ENCODE measurements at regions not wholly inside any gene's neighbourhood (a gene's known extent, or its start where the extent isn't known, plus 50 kb on each side); places are given as distances from the start of the nearest gene placed in this dataset.

DNA sequence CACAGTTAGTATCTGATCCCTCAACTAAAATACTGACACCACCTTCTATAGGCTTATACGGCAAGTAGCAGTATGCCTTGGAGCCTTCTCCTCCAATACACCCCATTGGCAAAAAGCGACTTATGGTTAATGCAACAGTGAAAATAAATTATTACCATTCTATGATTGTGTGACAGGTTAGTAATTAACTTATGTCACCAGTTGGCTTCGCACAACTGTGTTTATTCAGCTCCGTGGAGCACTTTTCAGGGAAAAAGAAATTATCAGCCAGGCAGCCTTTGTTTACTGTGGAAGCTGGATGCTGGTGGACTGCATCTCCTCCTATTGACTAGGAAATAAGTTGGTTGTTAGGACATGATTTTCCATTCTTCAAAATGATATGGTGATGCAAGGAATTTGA, 833.8 kb upstream of the RBFOX1 start:
- Histone ChIP-seq H3K27ac (ENCODE audit: insufficient read depth, low read length) (no peak overlapping the region), H3K9ac (ENCODE audit: insufficient read depth, low read length) (no peak overlapping the region), H3K79me2 (ENCODE audit: control insufficient read depth, insufficient read depth, low read length) (no peaks in the 10 kb centered on the region), H4K20me1 (ENCODE audit: control insufficient read depth, extremely low read depth, insufficient read depth, low read length) (no peaks in the 10 kb centered on the region), H3K4me2 (ENCODE audit: extremely low read depth, insufficient read depth, low read length) (no peak overlapping the region), H3K27me3 (ENCODE audit: control insufficient read depth, insufficient read depth, low read length) (no peaks in the 10 kb centered on the region), H2AFZ (ENCODE audit: low read length) (no peak overlapping the region), H3K36me3 (ENCODE audit: control insufficient read depth, insufficient read depth, low read length) (no peaks in the 10 kb centered on the region), H3K9me3 (ENCODE audit: control insufficient read depth, insufficient read depth, low read depth, low read length) (no peaks in the 10 kb centered on the region), H3K4me3 (replicated peaks in 1 of 4; ENCODE audit: control extremely low read depth in 1 of 4, insufficient read depth in 1 of 4, low read depth in 3 of 4, low read length in 4 of 4) (no peak overlapping the region), H3K4me1 (ENCODE audit: control insufficient read depth, extremely low read depth, insufficient read depth, low read length) (no peaks in the 10 kb centered on the region)
- no peak for TF ChIP-seq EZH2 (IDR thresholded peaks at IDR 0.05; ENCODE audit: low read length, missing control alignments)
- TF ChIP-seq, protein P1, sequence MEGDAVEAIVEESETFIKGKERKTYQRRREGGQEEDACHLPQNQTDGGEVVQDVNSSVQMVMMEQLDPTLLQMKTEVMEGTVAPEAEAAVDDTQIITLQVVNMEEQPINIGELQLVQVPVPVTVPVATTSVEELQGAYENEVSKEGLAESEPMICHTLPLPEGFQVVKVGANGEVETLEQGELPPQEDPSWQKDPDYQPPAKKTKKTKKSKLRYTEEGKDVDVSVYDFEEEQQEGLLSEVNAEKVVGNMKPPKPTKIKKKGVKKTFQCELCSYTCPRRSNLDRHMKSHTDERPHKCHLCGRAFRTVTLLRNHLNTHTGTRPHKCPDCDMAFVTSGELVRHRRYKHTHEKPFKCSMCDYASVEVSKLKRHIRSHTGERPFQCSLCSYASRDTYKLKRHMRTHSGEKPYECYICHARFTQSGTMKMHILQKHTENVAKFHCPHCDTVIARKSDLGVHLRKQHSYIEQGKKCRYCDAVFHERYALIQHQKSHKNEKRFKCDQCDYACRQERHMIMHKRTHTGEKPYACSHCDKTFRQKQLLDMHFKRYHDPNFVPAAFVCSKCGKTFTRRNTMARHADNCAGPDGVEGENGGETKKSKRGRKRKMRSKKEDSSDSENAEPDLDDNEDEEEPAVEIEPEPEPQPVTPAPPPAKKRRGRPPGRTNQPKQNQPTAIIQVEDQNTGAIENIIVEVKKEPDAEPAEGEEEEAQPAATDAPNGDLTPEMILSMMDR (conservative IDR thresholded peaks at IDR 0.05 in 1 of 2, IDR thresholded peaks at IDR 0.05 in 1 of 2; ENCODE audit: low read depth in 1 of 2, low read length in 2 of 2) = no peak
- no peak for DNase-seq (ENCODE audit: low read depth in 2 of 2)

DNA sequence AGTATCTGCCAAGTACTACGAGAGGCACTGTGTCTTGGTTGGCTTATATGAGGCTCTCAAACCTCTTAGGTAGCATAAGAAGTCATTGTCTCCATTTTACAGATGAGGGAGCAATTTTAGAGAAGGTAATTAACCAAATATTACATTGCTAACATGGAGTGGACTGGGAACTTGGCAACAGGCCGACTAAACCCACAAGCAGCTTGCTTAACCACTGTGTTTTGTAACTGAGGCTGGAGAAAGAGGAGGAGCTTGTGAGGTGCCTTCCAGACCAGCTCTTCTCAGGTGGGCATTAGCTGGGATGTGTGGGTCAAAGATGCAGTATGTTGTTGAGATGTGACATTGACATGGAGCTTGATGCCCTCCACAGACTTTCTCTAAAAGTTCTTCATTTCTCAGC, 835.6 kb upstream of the RBFOX1 start:
- Histone ChIP-seq H3K27ac (ENCODE audit: insufficient read depth, low read length) (no peak overlapping the region), H4K20me1 (ENCODE audit: control insufficient read depth, extremely low read depth, insufficient read depth, low read length) (no peaks in the 10 kb centered on the region), H2AFZ (ENCODE audit: low read length) (no peak overlapping the region), H3K79me2 (ENCODE audit: control insufficient read depth, insufficient read depth, low read length) (no peaks in the 10 kb centered on the region), H3K9me3 (ENCODE audit: control insufficient read depth, insufficient read depth, low read depth, low read length) (no peaks in the 10 kb centered on the region), H3K9ac (ENCODE audit: insufficient read depth, low read length) (no peak overlapping the region), H3K4me1 (ENCODE audit: control insufficient read depth, extremely low read depth, insufficient read depth, low read length) (no peaks in the 10 kb centered on the region), H3K4me2 (ENCODE audit: extremely low read depth, insufficient read depth, low read length) (no peak overlapping the region), H3K4me3 (replicated peaks in 1 of 4; ENCODE audit: control extremely low read depth in 1 of 4, insufficient read depth in 1 of 4, low read depth in 3 of 4, low read length in 4 of 4) (no peak overlapping the region), H3K27me3 (ENCODE audit: control insufficient read depth, insufficient read depth, low read length) (no peaks in the 10 kb centered on the region), H3K36me3 (ENCODE audit: control insufficient read depth, insufficient read depth, low read length) (no peaks in the 10 kb centered on the region)
- DNase-seq (ENCODE audit: low read depth in 2 of 2) = no peak
- no peak for TF ChIP-seq EZH2 (IDR thresholded peaks at IDR 0.05; ENCODE audit: low read length, missing control alignments)
- TF ChIP-seq, protein P1 (conservative IDR thresholded peaks at IDR 0.05 in 1 of 2, IDR thresholded peaks at IDR 0.05 in 1 of 2; ENCODE audit: low read depth in 1 of 2, low read length in 2 of 2) = no peak

DNA sequence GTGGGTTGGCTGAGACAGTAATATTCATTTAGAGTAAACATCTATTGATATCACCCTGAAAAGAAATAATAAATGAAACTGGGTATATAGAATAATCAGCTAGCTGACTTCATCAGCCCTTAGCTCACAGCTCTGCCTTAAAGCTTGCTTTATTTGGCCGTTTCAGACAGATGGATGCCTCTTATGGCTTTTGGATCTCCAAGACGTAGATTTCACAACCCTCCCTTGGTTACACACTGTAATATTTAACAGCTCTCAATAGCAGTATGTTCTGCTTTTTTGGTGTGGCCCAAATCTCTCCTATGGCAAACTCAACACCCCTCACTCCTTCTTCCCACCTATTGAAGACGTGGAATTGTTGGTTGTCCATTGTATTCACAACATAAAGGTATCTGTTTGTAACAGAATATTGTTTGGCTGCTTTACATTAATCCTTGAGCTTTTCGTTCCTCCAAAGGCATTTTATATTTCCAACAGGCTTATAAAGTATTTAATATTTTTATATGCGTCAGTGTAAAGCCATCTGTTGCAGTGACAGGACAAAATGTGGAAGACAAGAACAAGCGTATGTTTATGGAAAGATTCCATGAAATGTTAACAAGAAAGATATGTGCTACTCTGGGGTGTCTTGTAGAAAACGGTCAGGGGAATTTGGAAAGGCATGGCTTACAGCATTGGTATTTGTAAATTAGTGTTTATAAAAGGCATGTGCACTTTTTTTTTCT, 837.0 kb upstream of the RBFOX1 start:
- H3K4me3 ChIP-seq (replicated peaks in 1 of 4; ENCODE audit: control extremely low read depth in 1 of 4, insufficient read depth in 1 of 4, low read depth in 3 of 4, low read length in 4 of 4) = no peak overlapping the region
- no peaks in the 10 kb centered on the region for H4K20me1 ChIP-seq (ENCODE audit: control insufficient read depth, extremely low read depth, insufficient read depth, low read length)
- H3K9ac ChIP-seq (ENCODE audit: insufficient read depth, low read length) = no peak overlapping the region
- no peaks in the 10 kb centered on the region for H3K27me3 ChIP-seq (ENCODE audit: control insufficient read depth, insufficient read depth, low read length)
- H3K27ac ChIP-seq (ENCODE audit: insufficient read depth, low read length) = no peak overlapping the region
- no peak overlapping the region for H2AFZ ChIP-seq (ENCODE audit: low read length)
- TF ChIP-seq EZH2 (IDR thresholded peaks at IDR 0.05; ENCODE audit: low read length, missing control alignments) = no peak
- TF ChIP-seq, protein P1 (conservative IDR thresholded peaks at IDR 0.05 in 1 of 2, IDR thresholded peaks at IDR 0.05 in 1 of 2; ENCODE audit: low read depth in 1 of 2, low read length in 2 of 2) = no peak
- no peaks in the 10 kb centered on the region for H3K4me1 ChIP-seq (ENCODE audit: control insufficient read depth, extremely low read depth, insufficient read depth, low read length)
- H3K4me2 ChIP-seq (ENCODE audit: extremely low read depth, insufficient read depth, low read length) = no peak overlapping the region
- DNase-seq (ENCODE audit: low read depth in 2 of 2) = no peak
- no peaks in the 10 kb centered on the region for H3K36me3 ChIP-seq (ENCODE audit: control insufficient read depth, insufficient read depth, low read length)
- no peaks in the 10 kb centered on the region for H3K9me3 ChIP-seq (ENCODE audit: control insufficient read depth, insufficient read depth, low read depth, low read length)
- no peaks in the 10 kb centered on the region for H3K79me2 ChIP-seq (ENCODE audit: control insufficient read depth, insufficient read depth, low read length)

Measured in fibroblast of lung (primary cell).